ENCODE measurements at regions not wholly inside any gene's neighbourhood (a gene's known extent, or its start where the extent isn't known, plus 50 kb on each side); places are given as distances from the start of the nearest gene placed in this dataset.

DNA sequence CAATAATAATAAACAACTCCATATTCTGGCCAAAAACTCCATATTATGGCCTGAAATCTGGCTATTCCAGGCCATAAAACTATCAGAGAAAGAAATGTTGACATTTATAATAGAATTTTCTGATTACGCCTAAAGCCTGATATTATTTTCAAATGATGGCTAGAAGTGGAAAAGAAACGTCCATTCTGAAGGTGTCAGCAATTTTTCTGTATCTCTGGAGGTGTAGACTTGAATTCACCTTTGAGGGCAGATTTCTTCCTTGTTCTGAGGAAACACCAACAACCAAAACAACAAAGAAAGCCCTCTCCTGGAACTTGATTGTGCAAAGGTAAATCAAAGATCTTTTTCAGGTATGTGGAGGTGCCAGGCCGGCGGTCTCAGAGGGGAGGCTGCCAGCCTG, 390.7 kb downstream of the DMAC1 start:
- Histone ChIP-seq H3K36me3 (ENCODE audit: control insufficient read depth, insufficient read depth, low read length) (no peaks in the 10 kb centered on the region), H3K9me3 (replicated peaks; ENCODE audit: control insufficient read depth, low read depth, low read length) (no peaks in the 10 kb centered on the region), H3K27ac (ENCODE audit: low read length) (no peak overlapping the region), H3K27me3 (ENCODE audit: control insufficient read depth, insufficient read depth, low read length) (no peaks in the 10 kb centered on the region), H3K4me3 (ENCODE audit: low read length) (no peak overlapping the region), H3K4me1 (ENCODE audit: control insufficient read depth, insufficient read depth, low read length) (peaks cover 5% of the 10 kb centered on the region)
- DNase-seq, result no peak
- no CpG with 5 or more reads among the region's 4 CpGs for WGBS (ENCODE audit: insufficient coverage)

DNA sequence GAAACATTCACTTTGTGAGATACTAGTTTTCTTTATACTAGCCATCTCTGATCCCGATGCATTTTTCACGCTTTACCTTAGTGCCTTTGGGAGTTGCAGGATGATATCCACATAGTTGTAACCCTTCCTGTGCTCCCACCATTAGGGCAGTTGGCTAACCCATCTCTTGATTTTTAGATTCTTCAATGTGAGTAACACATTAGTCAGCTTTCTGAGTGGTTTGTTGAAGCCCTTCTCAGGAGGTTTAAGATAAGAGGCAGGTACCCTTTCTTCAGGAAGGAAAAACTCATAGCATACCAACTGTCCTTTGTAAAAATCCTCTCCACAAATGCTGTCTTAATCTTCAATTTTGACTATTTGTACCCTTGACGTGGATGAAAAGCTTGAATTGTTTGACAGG, 392.3 kb downstream of the DMAC1 start:
- no peak overlapping the region for H3K27ac ChIP-seq (ENCODE audit: low read length)
- H3K4me3 ChIP-seq (ENCODE audit: low read length), result no peak overlapping the region
- no peak for DNase-seq
- WGBS (ENCODE audit: insufficient coverage), result no CpG with 5 or more reads among the region's 3 CpGs
- no peaks in the 10 kb centered on the region for H3K36me3 ChIP-seq (ENCODE audit: control insufficient read depth, insufficient read depth, low read length)
- H3K4me1 ChIP-seq (ENCODE audit: control insufficient read depth, insufficient read depth, low read length), result peaks cover 10% of the 10 kb centered on the region
- no peaks in the 10 kb centered on the region for H3K27me3 ChIP-seq (ENCODE audit: control insufficient read depth, insufficient read depth, low read length)
- H3K9me3 ChIP-seq (replicated peaks; ENCODE audit: control insufficient read depth, low read depth, low read length), result no peaks in the 10 kb centered on the region

DNA sequence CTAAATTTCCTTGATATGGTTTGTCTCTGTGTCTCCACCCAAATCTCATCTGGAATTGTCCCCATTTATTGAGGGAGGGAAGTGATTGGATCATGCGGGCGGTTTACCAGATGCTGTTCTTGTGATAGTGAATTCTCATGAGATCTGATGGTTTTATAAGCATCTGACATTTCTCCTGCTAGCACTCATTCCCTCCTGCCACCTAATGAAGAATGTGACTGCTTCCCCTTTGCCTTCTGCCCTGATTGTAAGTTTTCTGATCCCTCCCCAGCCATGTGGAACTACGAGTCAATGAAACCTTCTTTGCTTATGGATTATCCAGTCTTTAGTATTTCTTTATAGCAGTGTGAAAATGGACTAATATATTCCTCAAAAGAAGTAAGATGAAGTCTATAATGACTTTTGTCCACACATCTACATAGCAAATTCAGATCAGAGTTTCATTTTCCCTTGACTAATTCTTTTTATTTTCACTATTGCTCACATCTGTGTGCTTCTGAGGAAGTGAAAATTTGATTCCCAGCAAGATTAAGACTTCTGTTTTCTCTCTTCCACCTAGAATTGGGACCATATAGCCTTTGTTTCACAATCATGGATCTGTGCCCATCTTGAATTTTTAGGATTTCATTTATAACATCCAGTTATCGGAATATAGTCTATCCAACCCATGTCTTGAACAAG, 393.5 kb downstream of the DMAC1 start:
- peak; percentile 45 for DNase-seq
- no peak overlapping the region for H3K27ac ChIP-seq (ENCODE audit: low read length)
- WGBS (ENCODE audit: insufficient coverage), result no CpG with 5 or more reads among the region's 4 CpGs
- peaks cover 10% of the 10 kb centered on the region for H3K4me1 ChIP-seq (ENCODE audit: control insufficient read depth, insufficient read depth, low read length)
- no peaks in the 10 kb centered on the region for H3K9me3 ChIP-seq (replicated peaks; ENCODE audit: control insufficient read depth, low read depth, low read length)
- H3K27me3 ChIP-seq (ENCODE audit: control insufficient read depth, insufficient read depth, low read length), result no peaks in the 10 kb centered on the region
- H3K4me3 ChIP-seq (ENCODE audit: low read length), result no peak overlapping the region
- H3K36me3 ChIP-seq (ENCODE audit: control insufficient read depth, insufficient read depth, low read length), result no peaks in the 10 kb centered on the region

DNA sequence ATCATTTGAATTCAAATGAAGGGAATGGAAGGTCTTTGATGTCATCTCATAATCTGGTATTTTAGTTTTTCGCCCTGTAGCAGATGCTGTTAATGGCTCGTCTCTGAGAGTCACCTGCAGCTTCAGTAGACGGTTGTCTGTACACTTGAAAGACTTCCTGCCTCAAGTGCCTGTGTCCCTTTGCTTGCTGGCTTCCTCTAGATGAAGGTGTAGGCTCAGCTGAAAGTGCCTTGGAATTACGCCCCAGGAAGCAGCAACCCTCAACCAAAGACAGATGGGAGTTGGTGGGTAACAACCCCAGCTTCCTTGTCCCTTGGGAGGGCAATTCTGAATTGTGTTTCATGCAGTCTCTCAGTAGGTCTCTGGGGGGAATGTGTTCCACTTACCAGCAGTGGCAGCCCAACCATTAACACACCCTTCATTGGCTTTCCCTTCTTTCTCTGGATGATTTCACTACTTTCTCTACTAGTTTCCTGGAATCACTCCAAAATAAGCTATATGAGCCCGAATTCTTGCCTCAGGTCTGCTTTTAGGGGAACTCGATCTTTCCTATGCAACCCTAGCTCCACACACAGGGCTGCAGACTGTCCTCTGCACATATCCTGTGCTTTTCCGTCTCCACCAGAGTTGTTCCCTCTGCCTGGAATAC, 395.6 kb downstream of the DMAC1 start:
- H3K36me3 ChIP-seq (ENCODE audit: control insufficient read depth, insufficient read depth, low read length), result no peaks in the 10 kb centered on the region
- no peak overlapping the region for H3K4me3 ChIP-seq (ENCODE audit: low read length)
- H3K9me3 ChIP-seq (replicated peaks; ENCODE audit: control insufficient read depth, low read depth, low read length), result no peaks in the 10 kb centered on the region
- 50% methylated on average over 5 of the region's 7 CpGs for WGBS (ENCODE audit: insufficient coverage)
- no peak overlapping the region for H3K27ac ChIP-seq (ENCODE audit: low read length)
- H3K4me1 ChIP-seq (ENCODE audit: control insufficient read depth, insufficient read depth, low read length), result peaks cover 10% of the 10 kb centered on the region
- no peaks in the 10 kb centered on the region for H3K27me3 ChIP-seq (ENCODE audit: control insufficient read depth, insufficient read depth, low read length)
- DNase-seq, result peak; percentile 31

DNA sequence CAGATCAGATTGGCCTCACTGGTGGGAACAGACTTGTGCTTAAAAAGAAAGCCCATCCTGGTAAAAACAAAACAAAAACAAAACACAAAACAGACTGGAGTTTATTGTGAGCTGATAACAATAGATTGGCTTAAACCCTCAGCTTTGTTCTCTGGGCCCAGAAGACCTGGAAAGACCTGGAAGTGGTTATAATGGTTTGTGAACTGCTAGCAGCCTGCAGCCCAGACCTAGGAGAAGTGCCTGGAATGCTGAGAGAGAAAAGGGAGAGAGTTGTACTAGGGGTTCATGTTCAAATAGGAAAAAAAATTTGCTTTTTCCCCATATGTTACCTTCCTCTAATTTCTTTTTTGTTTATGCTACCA, 396.6 kb downstream of the DMAC1 start:
- Histone ChIP-seq H3K9me3 (replicated peaks; ENCODE audit: control insufficient read depth, low read depth, low read length) (no peaks in the 10 kb centered on the region), H3K4me1 (ENCODE audit: control insufficient read depth, insufficient read depth, low read length) (peaks cover 10% of the 10 kb centered on the region), H3K27me3 (ENCODE audit: control insufficient read depth, insufficient read depth, low read length) (no peaks in the 10 kb centered on the region), H3K36me3 (ENCODE audit: control insufficient read depth, insufficient read depth, low read length) (no peaks in the 10 kb centered on the region), H3K4me3 (ENCODE audit: low read length) (no peak overlapping the region), H3K27ac (ENCODE audit: low read length) (no peak overlapping the region)
- no peak for DNase-seq

DNA sequence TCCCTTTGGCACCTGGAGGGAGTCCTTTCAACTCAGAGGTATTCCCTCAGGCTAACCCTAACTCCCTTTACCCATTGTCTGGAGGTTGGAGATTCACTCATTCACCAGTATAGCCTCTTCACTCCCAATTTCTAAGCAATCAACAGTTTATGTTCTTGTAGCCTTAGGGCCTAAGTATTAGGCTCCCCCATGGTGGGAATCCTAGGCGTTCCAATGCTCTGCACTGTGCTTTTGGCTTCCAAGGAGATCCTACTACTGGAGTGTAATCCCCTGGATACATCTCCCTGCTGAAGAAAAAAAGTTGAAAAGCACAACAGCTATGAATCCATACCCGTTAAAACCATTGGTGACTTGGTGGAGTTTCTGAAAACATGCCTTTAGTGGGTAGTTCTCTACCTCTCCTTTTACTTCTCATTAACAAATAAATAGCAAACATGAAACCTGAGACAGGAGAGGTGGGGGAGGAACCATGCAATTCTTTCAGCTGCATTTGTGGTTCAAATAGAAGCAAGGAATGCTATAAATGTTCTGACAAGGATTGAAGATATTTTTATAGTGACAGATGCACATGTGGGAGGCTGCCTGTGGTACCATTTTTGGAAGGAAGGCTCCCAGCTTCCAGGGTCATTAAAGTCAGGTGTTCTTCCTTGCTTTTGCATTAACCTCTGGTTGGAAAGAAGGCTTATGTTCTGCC, 397.1 kb downstream of the DMAC1 start:
- H3K4me1 ChIP-seq (ENCODE audit: control insufficient read depth, insufficient read depth, low read length), result peaks cover 10% of the 10 kb centered on the region

DNA sequence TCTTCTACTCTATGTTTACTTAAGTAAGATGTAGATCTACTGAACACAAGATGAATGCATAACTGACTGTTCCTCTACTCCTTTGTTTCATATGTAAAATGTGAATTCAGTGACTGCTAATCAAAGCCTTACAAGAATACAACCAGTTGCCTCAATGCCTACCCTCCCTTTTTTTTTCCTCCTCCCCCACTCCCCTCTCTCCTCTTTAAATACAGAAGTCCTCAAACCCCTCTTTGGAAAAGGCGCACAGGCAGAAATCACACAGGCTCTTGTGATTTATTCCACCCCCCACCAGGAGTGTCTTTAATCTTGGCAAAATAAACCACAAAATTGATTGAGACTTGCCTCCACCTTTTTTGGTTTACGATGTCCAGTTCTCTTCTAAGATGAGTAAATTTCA, 398.5 kb downstream of the DMAC1 start:
- 100% methylated on average over 1 of the region's 2 CpGs for WGBS (ENCODE audit: insufficient coverage)
- H3K27ac ChIP-seq (ENCODE audit: low read length), result no peak overlapping the region
- no peaks in the 10 kb centered on the region for H3K9me3 ChIP-seq (replicated peaks; ENCODE audit: control insufficient read depth, low read depth, low read length)
- no peak for DNase-seq
- no peak overlapping the region for H3K4me3 ChIP-seq (ENCODE audit: low read length)
- peaks cover 10% of the 10 kb centered on the region for H3K4me1 ChIP-seq (ENCODE audit: control insufficient read depth, insufficient read depth, low read length)
- no peaks in the 10 kb centered on the region for H3K36me3 ChIP-seq (ENCODE audit: control insufficient read depth, insufficient read depth, low read length)
- H3K27me3 ChIP-seq (ENCODE audit: control insufficient read depth, insufficient read depth, low read length), result no peaks in the 10 kb centered on the region

More for the DNA sequence above, 397.1 kb downstream of the DMAC1 start:
- 11% methylated on average over 1 of the region's 2 CpGs for WGBS (ENCODE audit: insufficient coverage)
- no peak overlapping the region for H3K4me3 ChIP-seq (ENCODE audit: low read length)
- H3K36me3 ChIP-seq (ENCODE audit: control insufficient read depth, insufficient read depth, low read length), result no peaks in the 10 kb centered on the region
- peak; percentile 28 for DNase-seq
- H3K9me3 ChIP-seq (replicated peaks; ENCODE audit: control insufficient read depth, low read depth, low read length), result no peaks in the 10 kb centered on the region
- H3K27ac ChIP-seq (ENCODE audit: low read length), result no peak overlapping the region
- no peaks in the 10 kb centered on the region for H3K27me3 ChIP-seq (ENCODE audit: control insufficient read depth, insufficient read depth, low read length)

DNA sequence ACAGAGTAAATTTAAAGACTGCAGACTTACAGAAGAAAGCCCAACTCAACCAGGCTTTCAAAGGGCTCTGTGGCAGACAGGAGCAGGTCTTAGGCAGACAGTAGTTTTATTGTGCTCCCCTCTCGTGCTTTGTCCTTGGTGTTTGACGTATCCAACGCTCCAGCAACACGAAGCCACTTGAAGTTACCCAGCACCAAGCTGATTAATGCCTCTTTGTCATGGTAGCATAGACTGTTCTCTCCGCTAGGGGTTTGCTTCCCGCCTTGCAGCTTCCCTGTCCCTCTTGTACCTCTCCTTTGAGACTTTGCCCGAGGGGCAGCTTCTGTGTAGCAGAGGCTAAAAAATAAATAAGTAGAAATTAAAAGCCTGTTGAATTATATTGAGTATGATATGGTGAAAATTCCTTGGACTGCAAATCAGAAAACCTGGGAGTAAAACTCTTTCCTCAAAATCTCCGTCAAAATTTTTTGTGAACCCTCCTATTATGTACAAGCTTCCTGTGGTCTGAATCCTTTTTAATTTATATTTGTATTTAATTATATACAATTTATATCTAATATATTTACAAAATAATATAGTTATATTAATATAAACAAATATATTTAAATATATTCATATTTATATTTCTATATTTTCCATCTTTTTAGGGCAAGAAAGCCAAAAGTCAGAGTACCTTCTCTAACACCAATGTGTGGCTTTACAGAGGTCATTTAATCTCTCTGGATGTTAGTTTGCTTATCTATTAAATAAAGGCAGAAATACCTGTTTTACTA, 405.4 kb downstream of the DMAC1 start:
- Histone ChIP-seq H3K4me3 (ENCODE audit: low read length) (no peak overlapping the region), H3K27me3 (ENCODE audit: control insufficient read depth, insufficient read depth, low read length) (no peaks in the 10 kb centered on the region), H3K36me3 (ENCODE audit: control insufficient read depth, insufficient read depth, low read length) (no peaks in the 10 kb centered on the region), H3K9me3 (replicated peaks; ENCODE audit: control insufficient read depth, low read depth, low read length) (no peaks in the 10 kb centered on the region), H3K4me1 (ENCODE audit: control insufficient read depth, insufficient read depth, low read length) (no peaks in the 10 kb centered on the region), H3K27ac (ENCODE audit: low read length) (no peak overlapping the region)
- WGBS (ENCODE audit: insufficient coverage), result 75% methylated on average over 4 of the region's 8 CpGs
- DNase-seq, result no peak

DNA sequence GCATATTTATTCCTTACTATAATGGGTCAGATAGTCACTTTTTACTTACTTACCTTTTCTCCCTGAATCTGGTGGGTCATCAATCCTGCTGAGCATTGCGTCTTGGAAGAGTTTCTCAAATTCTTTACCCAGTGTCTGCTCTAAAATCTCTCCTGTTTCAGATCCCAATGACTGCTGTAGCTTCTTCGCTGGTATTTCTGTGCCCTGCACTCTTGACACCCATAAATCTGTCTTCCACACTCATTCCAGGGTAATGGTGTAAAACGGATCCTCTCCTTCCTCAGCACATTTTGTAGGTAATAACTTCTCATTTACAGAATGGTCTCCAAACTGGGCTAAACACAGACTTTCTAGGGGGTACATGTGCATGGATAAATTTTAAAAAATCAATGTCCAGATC, 407.4 kb downstream of the DMAC1 start:
- H3K27me3 ChIP-seq (ENCODE audit: control insufficient read depth, insufficient read depth, low read length), result no peaks in the 10 kb centered on the region
- H3K36me3 ChIP-seq (ENCODE audit: control insufficient read depth, insufficient read depth, low read length), result no peaks in the 10 kb centered on the region
- H3K4me3 ChIP-seq (ENCODE audit: low read length), result no peak overlapping the region
- H3K9me3 ChIP-seq (replicated peaks; ENCODE audit: control insufficient read depth, low read depth, low read length), result no peaks in the 10 kb centered on the region
- H3K4me1 ChIP-seq (ENCODE audit: control insufficient read depth, insufficient read depth, low read length), result peaks cover 7% of the 10 kb centered on the region
- WGBS (ENCODE audit: insufficient coverage), result 75% methylated on average over 2 of the region's 3 CpGs
- H3K27ac ChIP-seq (ENCODE audit: low read length), result no peak overlapping the region
- no peak for DNase-seq

DNA sequence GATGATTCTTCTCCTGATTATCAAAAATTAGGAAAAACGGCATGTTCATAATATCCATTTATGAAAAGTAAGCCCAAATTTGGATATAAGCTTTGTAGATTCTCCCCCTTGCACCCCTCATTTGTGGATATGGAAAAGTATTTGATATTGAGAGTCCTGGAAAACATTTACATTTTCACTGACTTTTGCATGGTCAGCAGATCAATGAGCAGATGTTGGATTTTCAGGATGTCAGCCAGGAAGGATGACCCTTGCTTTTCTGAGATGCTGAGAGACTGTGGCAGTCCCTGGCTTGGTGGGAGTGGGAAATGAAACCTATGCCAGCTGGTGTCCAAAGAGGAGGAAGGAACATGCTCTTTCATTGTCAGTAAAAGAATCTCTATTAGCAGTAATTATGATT, 410.8 kb downstream of the DMAC1 start:
- Histone ChIP-seq H3K4me1 (ENCODE audit: control insufficient read depth, insufficient read depth, low read length) (peaks cover 7% of the 10 kb centered on the region), H3K27me3 (ENCODE audit: control insufficient read depth, insufficient read depth, low read length) (no peaks in the 10 kb centered on the region), H3K4me3 (ENCODE audit: low read length) (no peak overlapping the region), H3K27ac (ENCODE audit: low read length) (no peak overlapping the region), H3K9me3 (replicated peaks; ENCODE audit: control insufficient read depth, low read depth, low read length) (no peaks in the 10 kb centered on the region), H3K36me3 (ENCODE audit: control insufficient read depth, insufficient read depth, low read length) (no peaks in the 10 kb centered on the region)
- WGBS (ENCODE audit: insufficient coverage), result no CpG with 5 or more reads among the region's 1 CpG
- DNase-seq, result peak; percentile 25
